Aorta (tissue), 5 donors: ENCODE measurements at regions not wholly inside any gene's neighbourhood (a gene's known extent, or its start where the extent isn't known, plus 50 kb on each side); places are given as distances from the start of the nearest gene placed in this dataset.
"Not testable (repeated sequence)": the region's sequence is repeated elsewhere in the genome, so short reads cannot be mapped to it uniquely, and the experiment has no call there.

Experiments
- ATAC-seq: fragments of 200-7000 bp; cut with Tn5 transposase; one replicate; pipeline ENCODE4 v1.9.1; 2022; ENCODE audit warnings: moderate library complexity; ENCODE audit not compliant: low FRiP score
- DNase-seq, 2 donors: peaks; one replicate each; pipeline ENCODE4 v3.0.0-alpha.2; 2020
- H3K27ac ChIP-seq, 2 donors: one replicate each; pipeline ENCODE4 v1.5.1; 2013; ENCODE audit warnings: low read length in 2 of 2, mild to moderate bottlenecking in 2 of 2, moderate library complexity in 2 of 2, control low read depth in 1 of 2, inconsistent platforms in 1 of 2, low read depth in 1 of 2
- H3K27me3 ChIP-seq, 2 donors: one replicate each; pipeline ENCODE4 v1.6.1; 2013; ENCODE audit warnings: control low read depth in 1 of 2, low read length in 1 of 2, mild to moderate bottlenecking in 1 of 2, moderate library complexity in 1 of 2; ENCODE audit not compliant: insufficient read depth in 2 of 2, control insufficient read depth in 1 of 2
- H3K36me3 ChIP-seq, 2 donors: one replicate each; pipeline ENCODE4 v1.6.1; 2013; ENCODE audit warnings: control low read depth in 1 of 2, low read length in 1 of 2, mild to moderate bottlenecking in 1 of 2; ENCODE audit not compliant: insufficient read depth in 2 of 2, control insufficient read depth in 1 of 2
- H3K4me1 ChIP-seq, 2 donors: one replicate each; pipeline ENCODE4 v1.6.1; 2013; ENCODE audit warnings: low read length in 2 of 2, control low read depth in 1 of 2, mild to moderate bottlenecking in 1 of 2, moderate library complexity in 1 of 2; ENCODE audit not compliant: insufficient read depth in 2 of 2, control insufficient read depth in 1 of 2
- H3K4me3 ChIP-seq, 2 donors: one replicate each; pipeline ENCODE4 v1.5.1; 2013; ENCODE audit warnings: low read length in 2 of 2, control low read depth in 1 of 2, mild to moderate bottlenecking in 1 of 2
- H3K9me3 ChIP-seq: one replicate; pipeline ENCODE4 v1.6.1; 2013; ENCODE audit warnings: mild to moderate bottlenecking, low read length; ENCODE audit not compliant: control insufficient read depth
- WGBS, 2 donors: extraction: QIAGEN DNeasy Blood & Tissue Kit; methylation state at CpG; one replicate each; pipeline ENCODE4 v1.1.7; 2013; 5-methylcytosine and 5-hydroxymethylcytosine counted together
- intact Hi-C, 2 donors: fragments of 100-400 bp; cut with DNase I; formaldehyde crosslinking; loops; one replicate each; pipeline versions ENCODE4 v1.14.2 to v1.15.0; 2022
- donor health status: healthy with polysubstance abuse.
- donor health status: Bipolar disorder and iron deficiency.
- donor health status: DM: no; HTN: no; CAD: no.
- donor health status: DM: no; HTN: no; CAD: no.
- donor health status: DM: yes; HTN: yes; CAD: no.

DNA sequence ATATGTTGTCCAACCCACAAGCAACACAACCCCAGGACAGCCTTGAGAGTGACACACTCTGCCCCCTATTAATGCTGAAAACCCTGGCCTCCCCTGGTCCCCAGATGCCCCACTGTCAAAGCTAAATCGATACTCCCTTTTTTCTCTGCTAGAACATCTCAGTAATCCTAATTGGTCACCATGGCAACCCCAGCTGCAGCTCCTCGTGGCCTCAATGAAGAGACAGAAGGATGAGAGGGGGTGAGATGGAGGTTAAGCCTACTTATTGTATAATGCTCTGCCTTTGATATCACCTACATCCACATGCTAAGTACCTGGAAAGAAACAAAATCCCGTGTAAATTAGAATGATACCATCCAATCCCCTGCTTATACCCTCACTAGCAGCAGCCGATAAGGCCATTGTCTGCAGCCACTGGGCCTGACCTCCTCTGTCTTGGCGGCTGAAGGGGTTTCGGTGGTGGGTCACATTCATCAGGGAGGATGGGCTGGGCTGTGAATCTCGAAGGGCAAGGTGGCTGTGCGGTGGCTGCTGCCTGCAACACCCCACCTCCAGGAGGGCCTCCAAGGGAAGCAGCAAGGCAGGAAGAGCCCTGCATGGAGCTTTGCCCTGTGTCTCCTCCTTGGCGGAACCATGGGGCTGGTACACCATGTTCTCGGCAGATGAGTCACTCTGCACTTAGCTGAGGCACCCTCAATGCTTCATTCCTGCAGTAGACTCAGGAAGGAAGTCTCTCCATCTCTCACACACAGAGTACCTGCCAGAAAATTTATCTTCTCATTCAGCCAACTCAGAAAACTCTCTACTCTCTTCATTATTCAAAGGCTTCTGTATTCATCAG lies 399.5 kb downstream of the BUD13 start:
- 74 to 79% methylated on average over 10 of the region's 10 CpGs for WGBS, 2 donors
- DNase-seq (no peak), ATAC-seq (no peak)
- no peak overlapping the region for H3K4me3 ChIP-seq
- no peaks in the 10 kb centered on the region for H3K27me3 ChIP-seq
- H3K9me3 ChIP-seq, result peaks cover 1% of the 10 kb centered on the region
- no peak overlapping the region for H3K27ac ChIP-seq
- no peaks in the 10 kb centered on the region for H3K36me3 ChIP-seq
- H3K4me1 ChIP-seq, result no peaks in the 10 kb centered on the region
- intact Hi-C loops, result no loop called here

DNA sequence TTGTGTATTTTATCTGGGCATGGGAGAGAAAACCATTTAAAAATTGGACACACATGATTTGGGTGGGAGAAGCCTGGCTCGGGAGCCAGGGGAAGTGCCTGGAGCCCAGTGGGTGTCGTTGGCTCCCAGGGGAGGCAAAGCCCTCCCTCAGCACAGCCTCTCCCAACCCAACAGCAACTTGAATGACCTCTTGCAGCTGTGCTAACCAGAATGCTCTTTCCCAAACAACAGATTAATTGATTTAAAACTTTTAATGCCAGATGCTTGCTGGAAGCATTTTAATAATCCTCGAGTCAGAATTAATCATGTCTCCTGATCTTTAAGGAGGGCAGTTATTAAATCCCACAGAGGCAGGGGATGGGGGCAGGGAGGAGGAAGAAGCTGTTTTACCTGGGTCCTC lies 401.6 kb downstream of the BUD13 start:
- ATAC-seq (no peak), DNase-seq (no peak)
- 58 to 61% methylated on average over 3 of the region's 3 CpGs for WGBS, 2 donors
- Histone ChIP-seq H3K9me3 (peaks cover 1% of the 10 kb centered on the region), H3K4me1 (no peaks in the 10 kb centered on the region), H3K27me3 (no peaks in the 10 kb centered on the region), H3K4me3 (no peak overlapping the region), H3K27ac (no peak overlapping the region), H3K36me3 (no peaks in the 10 kb centered on the region)
- intact Hi-C loops, result no loop called here

DNA sequence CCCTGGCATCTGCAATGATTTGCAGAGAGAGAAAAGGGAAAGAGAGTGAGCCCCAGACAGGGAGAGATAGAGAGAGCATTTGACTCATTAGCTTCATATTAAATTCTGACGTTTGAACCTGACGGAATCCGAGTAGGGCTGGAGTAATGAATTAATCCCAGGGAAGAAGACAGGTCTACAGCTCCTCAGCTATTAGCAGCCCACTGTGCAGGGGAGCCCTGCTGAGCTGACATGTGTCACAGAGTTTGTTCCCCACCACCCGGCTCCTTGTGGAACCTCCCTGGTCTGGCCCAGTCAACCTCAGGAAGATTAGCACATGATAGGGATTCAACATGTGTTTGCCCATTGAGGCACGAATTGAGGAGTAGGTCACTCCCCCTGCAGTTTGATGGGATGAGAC lies 404.0 kb downstream of the BUD13 start:
- no peaks in the 10 kb centered on the region for H3K36me3 ChIP-seq
- DNase-seq (no peak), ATAC-seq (no peak)
- H3K27ac ChIP-seq, result no peak overlapping the region
- H3K9me3 ChIP-seq, result no peaks in the 10 kb centered on the region
- H3K4me3 ChIP-seq, result no peak overlapping the region
- H3K27me3 ChIP-seq, result no peaks in the 10 kb centered on the region
- intact Hi-C loops, result no loop called here
- 48 to 53% methylated on average over 5 of the region's 5 CpGs for WGBS, 2 donors
- H3K4me1 ChIP-seq, result no peaks in the 10 kb centered on the region

GRCh38 chr11:116366980-116367645 lies 405.7 kb downstream of the BUD13 start:
- H3K27me3 ChIP-seq, result no peaks in the 10 kb centered on the region
- intact Hi-C loops, result no loop called here
- ATAC-seq, result no peak
- no peaks in the 10 kb centered on the region for H3K9me3 ChIP-seq
- no peaks in the 10 kb centered on the region for H3K4me1 ChIP-seq
- no peak overlapping the region for H3K4me3 ChIP-seq
- no peak overlapping the region for H3K27ac ChIP-seq
- WGBS, 2 donors, result 15 to 22% methylated on average over 4 of the region's 4 CpGs
- no peaks in the 10 kb centered on the region for H3K36me3 ChIP-seq
- DNase-seq, result no peak

GRCh38 chr11:116366451-116366850 lies 406.3 kb downstream of the BUD13 start:
- DNase-seq (no peak), ATAC-seq (no peak)
- intact Hi-C loops, result no loop called here

DNA sequence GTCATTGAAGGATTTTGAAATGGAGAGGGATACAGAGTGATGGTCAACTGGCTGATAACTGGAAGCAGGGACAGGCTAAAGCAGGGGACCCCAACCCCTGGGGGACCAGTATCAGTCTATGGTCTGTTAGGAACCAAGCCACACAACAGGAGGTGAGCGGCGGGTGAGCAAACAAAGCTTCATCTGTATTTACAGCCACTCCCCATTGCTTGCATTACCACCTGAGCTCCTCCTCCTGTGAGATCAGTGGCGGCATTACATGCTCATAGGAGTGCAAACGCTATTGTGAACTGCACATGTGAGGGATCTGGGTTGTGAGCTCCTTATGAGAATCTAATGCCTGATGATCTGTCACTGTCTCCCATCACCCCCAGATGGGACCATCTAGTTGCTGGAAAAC lies 407.9 kb downstream of the BUD13 start:
- 91 to 92% methylated on average over 4 of the region's 4 CpGs for WGBS, 2 donors
- H3K27me3 ChIP-seq, H3K36me3 ChIP-seq, H3K27ac ChIP-seq, H3K4me1 ChIP-seq, DNase-seq, H3K9me3 ChIP-seq, intact Hi-C loops, ATAC-seq, H3K4me3 ChIP-seq: not testable (repeated sequence)

More at GRCh38 chr11:116366451-116366850, 406.3 kb downstream of the BUD13 start:
- Histone ChIP-seq H3K36me3 (no peaks in the 10 kb centered on the region), H3K27ac (no peak overlapping the region), H3K9me3 (no peaks in the 10 kb centered on the region), H3K4me1 (no peaks in the 10 kb centered on the region), H3K4me3 (no peak overlapping the region), H3K27me3 (no peaks in the 10 kb centered on the region)
- 39 to 55% methylated on average over 1 of the region's 1 CpG for WGBS, 2 donors

- no peaks in the 10 kb centered on the region for H3K9me3 ChIP-seq
- WGBS, 2 donors, result 73 to 79% methylated on average over 4 of the region's 4 CpGs
- no peak overlapping the region for H3K27ac ChIP-seq
- intact Hi-C loops, result no loop called here
- H3K4me3 ChIP-seq, result no peak overlapping the region
- no peaks in the 10 kb centered on the region for H3K36me3 ChIP-seq
- no peak for DNase-seq
- ATAC-seq, result no peak
- no peaks in the 10 kb centered on the region for H3K27me3 ChIP-seq
- H3K4me1 ChIP-seq, result no peaks in the 10 kb centered on the region
Measured at GRCh38 chr11:116364348-116364747, 408.4 kb downstream of the BUD13 start.

DNA sequence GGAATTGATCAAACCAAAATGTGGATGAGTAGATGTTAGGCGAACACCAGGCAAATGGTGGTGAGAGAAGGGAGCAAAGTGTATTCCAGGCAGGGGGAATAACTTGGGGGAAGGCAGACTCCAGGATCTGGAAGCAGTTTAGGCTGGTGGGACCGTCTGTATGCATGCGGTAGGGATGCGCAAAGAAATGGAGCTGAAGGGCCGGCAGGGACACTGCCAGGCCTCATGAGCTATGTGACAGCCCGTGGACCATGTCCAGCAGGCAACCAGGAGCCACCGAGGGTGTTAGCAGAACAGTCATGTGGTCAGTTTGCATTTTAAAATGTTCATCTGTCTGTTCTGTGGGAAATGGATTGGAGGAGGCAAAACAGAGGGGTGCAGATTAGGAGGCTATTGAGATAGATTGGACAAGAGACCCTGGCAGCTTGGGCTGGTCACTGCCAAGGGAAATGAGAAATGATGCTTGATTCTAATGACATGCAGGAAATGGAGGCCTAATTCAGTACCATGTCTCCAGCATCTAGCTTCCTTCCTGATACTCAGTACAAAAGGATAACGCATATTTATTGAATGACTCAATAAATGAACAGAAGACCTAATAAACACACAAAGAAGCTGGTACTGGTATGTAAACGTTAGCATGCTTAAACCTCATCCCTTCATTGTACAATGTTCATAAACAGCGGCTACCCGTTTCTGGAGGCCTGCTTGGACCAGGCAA lies 412.4 kb downstream of the BUD13 start:
- ATAC-seq (no peak), DNase-seq (no peak)
- Histone ChIP-seq H3K4me1 (no peaks in the 10 kb centered on the region), H3K27me3 (no peaks in the 10 kb centered on the region), H3K27ac (no peak overlapping the region), H3K36me3 (no peaks in the 10 kb centered on the region), H3K9me3 (no peaks in the 10 kb centered on the region), H3K4me3 (no peak overlapping the region)
- 71 to 75% methylated on average over 11 of the region's 11 CpGs for WGBS, 2 donors
- intact Hi-C loops, result no loop called here
